GM23338 (cell line): ENCODE measurements at regions not wholly inside any gene's neighbourhood (a gene's known extent, or its start where the extent isn't known, plus 50 kb on each side); places are given as distances from the start of the nearest gene placed in this dataset.

Source experiments
- ATAC-seq: fragments of 200-7000 bp; cut with Tn5 transposase; 3 replicates; pipeline ENCODE4 v1.9.1; 2020
- DNase-seq: peaks from one replicate; pipeline ENCODE4 v3.0.0-alpha.2; 2015; ENCODE audit warnings: low spot score
- H2AFZ ChIP-seq: fragments of 200-600 bp; sonication (generic); 2 replicates; pipeline ENCODE4 v1.8.0; 2016; ENCODE audit warnings: antibody characterized with exemption, mild to moderate bottlenecking, moderate library complexity
- H3F3A ChIP-seq: fragments of 200-600 bp; sonication (generic); replicated peaks from 2 replicates; pipeline ENCODE4 v1.8.0; 2017; ENCODE audit warnings: antibody characterized with exemption, mixed run types, low read depth
- H3K27ac ChIP-seq: fragments of 200-600 bp; sonication (generic); 2 replicates; pipeline ENCODE4 v1.6.1; 2016; ENCODE audit warnings: low read depth
- H3K27me3 ChIP-seq: fragments of 200-600 bp; sonication (generic); 2 replicates; pipeline ENCODE4 v1.8.0; 2016; ENCODE audit warnings: mild to moderate bottlenecking, mixed run types, moderate library complexity; ENCODE audit not compliant: insufficient read depth
- H3K36me3 ChIP-seq: fragments of 200-600 bp; sonication (generic); 2 replicates; pipeline ENCODE4 v1.8.0; 2016; ENCODE audit warnings: mild to moderate bottlenecking; ENCODE audit not compliant: insufficient read depth
- H3K4me1 ChIP-seq: fragments of 200-600 bp; sonication (generic); 2 replicates; pipeline ENCODE4 v1.8.0; 2016; ENCODE audit warnings: mild to moderate bottlenecking, moderate library complexity; ENCODE audit not compliant: insufficient read depth
- H3K4me2 ChIP-seq: fragments of 200-600 bp; sonication (generic); 2 replicates; pipeline ENCODE4 v1.7.1; 2017; ENCODE audit warnings: mixed run types
- H3K4me3 ChIP-seq: fragments of 200-600 bp; sonication (generic); 2 replicates; pipeline ENCODE4 v1.6.1; 2016; ENCODE audit warnings: mixed run types
- H3K79me2 ChIP-seq: fragments of 200-600 bp; sonication (generic); replicated peaks from 2 replicates; pipeline ENCODE4 v1.8.0; 2017; ENCODE audit warnings: mild to moderate bottlenecking; ENCODE audit not compliant: insufficient read depth
- H3K9me2 ChIP-seq: fragments of 200-600 bp; sonication (generic); 2 replicates; pipeline ENCODE4 v1.8.0; 2017; ENCODE audit not compliant: insufficient read depth
- H4K20me1 ChIP-seq: fragments of 200-600 bp; sonication (generic); replicated peaks from 2 replicates; pipeline ENCODE4 v1.8.0; 2017; ENCODE audit warnings: mild to moderate bottlenecking; ENCODE audit not compliant: insufficient read depth
- H3K27ac Mint-ChIP-seq: 2 replicates; pipeline ENCODE4 v1.8.0; 2020; ENCODE audit warnings: inconsistent platforms, mild to moderate bottlenecking, moderate library complexity, mixed read lengths
- H3K27me3 Mint-ChIP-seq: 3 replicates; pipeline ENCODE4 v1.8.0; 2022; ENCODE audit warnings: low read depth, mild to moderate bottlenecking, moderate library complexity, mixed read lengths, inconsistent platforms; ENCODE audit not compliant: insufficient read depth, poor library complexity
- H3K36me3 Mint-ChIP-seq: 3 replicates; pipeline ENCODE4 v1.8.0; 2021; ENCODE audit warnings: low read depth, mild to moderate bottlenecking, inconsistent platforms, moderate library complexity, mixed read lengths
- H3K4me1 Mint-ChIP-seq: 3 replicates; pipeline ENCODE4 v1.8.0; 2020; ENCODE audit warnings: mild to moderate bottlenecking, inconsistent platforms, mixed read lengths
- H3K4me3 Mint-ChIP-seq: 3 replicates; pipeline ENCODE4 v1.8.0; 2021; ENCODE audit warnings: moderate library complexity, mild to moderate bottlenecking, inconsistent platforms, mixed read lengths
- H3K9me3 Mint-ChIP-seq: 3 replicates; pipeline ENCODE4 v1.8.0; 2020; ENCODE audit warnings: moderate library complexity, mild to moderate bottlenecking, inconsistent platforms, mixed read lengths
- CTCF ChIP-seq, 2 experiments: fragments of 200-600 bp in 1 of 2; sonication (generic) in 1 of 2; conservative IDR thresholded peaks; 2 replicates each; pipeline versions ENCODE4 v1.5.1 to v1.6.1; 2016 to 2017; ENCODE audit warnings: antibody characterized with exemption in 2 of 2, low read depth in 2 of 2, mild to moderate bottlenecking in 2 of 2, moderate library complexity in 1 of 2
- ETS1 ChIP-seq: IDR thresholded peaks from 2 replicates; pipeline ENCODE4 v1.6.1; 2016; ENCODE audit warnings: antibody characterized with exemption
- EZH2phosphoT487 ChIP-seq: fragments of 200-600 bp; sonication (generic); IDR thresholded peaks from one replicate; pipeline ENCODE4 v1.8.1; 2018; ENCODE audit warnings: antibody characterized with exemption; ENCODE audit not compliant: unreplicated experiment
- JUNB ChIP-seq: IDR thresholded peaks from one replicate; pipeline ENCODE4 v1.6.1; 2016; ENCODE audit warnings: antibody characterized with exemption; ENCODE audit not compliant: unreplicated experiment
- NANOG ChIP-seq: IDR thresholded peaks from 2 replicates; pipeline ENCODE4 v1.6.1; 2016; ENCODE audit warnings: antibody characterized with exemption, borderline replicate concordance
- REST ChIP-seq: IDR thresholded peaks from one replicate; pipeline ENCODE4 v1.6.1; 2018; ENCODE audit warnings: antibody characterized with exemption; ENCODE audit not compliant: unreplicated experiment
- STAT1 ChIP-seq: IDR thresholded peaks from one replicate; pipeline ENCODE4 v1.6.1; 2016; ENCODE audit warnings: antibody characterized with exemption; ENCODE audit not compliant: unreplicated experiment
- ZNF114 ChIP-seq: fragments of 250-450 bp; sonication (Bioruptor Pico); IDR thresholded peaks from 2 replicates; pipeline ENCODE4 v1.5.0; 2020; ENCODE audit warnings: mild to moderate bottlenecking, moderate library complexity
- ZNF462 ChIP-seq: fragments of 250-450 bp; sonication (Bioruptor Pico); IDR thresholded peaks from 2 replicates; pipeline ENCODE4 v1.5.0; 2020; ENCODE audit warnings: mild to moderate bottlenecking, moderate library complexity

- Histone ChIP-seq H3K79me2 (no peaks in the 10 kb centered on the region), H2AFZ (no peak overlapping the region), H3K9me2 (no peaks in the 10 kb centered on the region; the same call in 1 of the 2 replicates), H3K4me3 (no peak overlapping the region), H3F3A (no peaks in the 10 kb centered on the region), H3K4me1 (no peaks in the 10 kb centered on the region), H3K4me2 (no peak overlapping the region), H4K20me1 (no peaks in the 10 kb centered on the region), H3K36me3 (no peaks in the 10 kb centered on the region), H3K27ac (no peak overlapping the region), H3K27me3 (no peaks in the 10 kb centered on the region)
- TF ChIP-seq ZNF114 (CRISPR knock-in tag), result no peak
- no peak for TF ChIP-seq JUNB
- no peak for TF ChIP-seq NANOG
- TF ChIP-seq REST, result no peak
- TF ChIP-seq EZH2phosphoT487, result no peak
- no peak for TF ChIP-seq ETS1
- TF ChIP-seq ZNF462 (CRISPR knock-in tag), result no peak
- no peak for TF ChIP-seq CTCF (conservative IDR thresholded peaks at IDR 0.05; ENCODE audit: low read depth in 2 of 2)
- TF ChIP-seq STAT1, result no peak
- DNase-seq, result no peak
- H3K27me3 Mint-ChIP-seq, result no peaks in the 10 kb centered on the region
- no peak overlapping the region for H3K27ac Mint-ChIP-seq
- no peaks in the 10 kb centered on the region for H3K36me3 Mint-ChIP-seq
- H3K9me3 Mint-ChIP-seq, result no peaks in the 10 kb centered on the region
- ATAC-seq, result no peak
- no peaks in the 10 kb centered on the region for H3K4me1 Mint-ChIP-seq
- no peak overlapping the region for H3K4me3 Mint-ChIP-seq
Observed at GRCh38 chr1:83500531-83500930, 498.4 kb downstream of the TTLL7 start.
